ENCODE measurements at regions not wholly inside any gene's neighbourhood (a gene's known extent, or its start where the extent isn't known, plus 50 kb on each side); places are given as distances from the start of the nearest gene placed in this dataset.

- TF ChIP-seq CTCF (IDR thresholded peaks at IDR 0.05) (no peak), POLR2A (IDR thresholded peaks at IDR 0.05) (no peak)
Measured at GRCh38 chr2:129672521-129672920, 306.9 kb upstream of the RAB6C start.

Measured in Peyer's patch (tissue), 4 donors.